Panc1 (cell line): ENCODE measurements at regions not wholly inside any gene's neighbourhood (a gene's known extent, or its start where the extent isn't known, plus 50 kb on each side); places are given as distances from the start of the nearest gene placed in this dataset.

Experiments
- ATAC-seq: fragments of 200-7000 bp; cut with Tn5 transposase; 2 replicates; pipeline ENCODE4 v1.9.1; 2020; ENCODE audit warnings: mild to moderate bottlenecking, moderate library complexity
- BruUV-seq: library from RNA; stranded (reverse); fragments of 400-500 nt; replicated peaks from 2 replicates; lab custom pipeline; 2021; lab: Mats Ljungman, UMichigan
- CTCF ChIA-PET: fragments of 300-600 bp; sonication (Branson Sonifier 250); formaldehyde crosslinking; loops from one replicate; lab custom pipeline; 2022; ENCODE audit warnings: antibody characterized with exemption; lab: Charles Lee
- POLR2A ChIA-PET: fragments of 300-600 bp; sonication (Branson Sonifier 250); formaldehyde crosslinking; loops from one replicate; lab custom pipeline; 2022; ENCODE audit warnings: antibody characterized with exemption; lab: Charles Lee
- DNase-seq: peaks from one replicate; pipeline ENCODE4 v3.0.0-alpha.2; 2010; ENCODE audit warnings: low read depth, low spot score
- H3K27ac ChIP-seq: 2 replicates; pipeline ENCODE4 v1.5.1; 2011; ENCODE audit warnings: mild to moderate bottlenecking, low read length, inconsistent platforms
- H3K27me3 ChIP-seq: fragments of 200-500 bp; sonication (Bioruptor generic); 2 replicates; pipeline ENCODE4 v1.6.0; 2014; ENCODE audit warnings: low read length, inconsistent platforms; ENCODE audit not compliant: control insufficient read depth, insufficient read depth
- H3K36me3 ChIP-seq: fragments of 200-500 bp; sonication (Bioruptor generic); 2 replicates; pipeline ENCODE4 v1.5.1; 2014; ENCODE audit warnings: inconsistent platforms, mild to moderate bottlenecking, low read length, moderate library complexity; ENCODE audit not compliant: control insufficient read depth, insufficient read depth
- H3K4me1 ChIP-seq: 2 replicates; pipeline ENCODE4 v1.5.1; 2011; ENCODE audit warnings: inconsistent platforms, mild to moderate bottlenecking, low read length, moderate library complexity; ENCODE audit not compliant: control insufficient read depth, insufficient read depth
- H3K4me3 ChIP-seq, 2 experiments: 2 replicates each; pipeline ENCODE4 v1.5.1; 2011 to 2012; ENCODE audit warnings: low read depth in 2 of 2, low read length in 2 of 2, mild to moderate bottlenecking in 2 of 2, inconsistent platforms in 1 of 2, moderate library complexity in 1 of 2
- H3K9me3 ChIP-seq: fragments of 200-500 bp; sonication (Bioruptor generic); 2 replicates; pipeline ENCODE4 v1.5.1; 2014; ENCODE audit warnings: low read depth, mild to moderate bottlenecking, inconsistent platforms, low read length, moderate library complexity; ENCODE audit not compliant: control insufficient read depth, insufficient read depth
- POLR2AphosphoS5 ChIP-seq: IDR thresholded peaks from 2 replicates; pipeline ENCODE4 v1.6.1; 2012; ENCODE audit warnings: mild to moderate bottlenecking, low read depth, low read length, moderate library complexity
- SIN3A ChIP-seq: IDR thresholded peaks from 2 replicates; pipeline ENCODE4 v1.6.1; 2012; ENCODE audit warnings: low read depth, mild to moderate bottlenecking, low read length, moderate library complexity, borderline replicate concordance; ENCODE audit not compliant: insufficient read depth
- TCF7L2 ChIP-seq: IDR thresholded peaks from 2 replicates; pipeline ENCODE4 v1.6.1; 2011; ENCODE audit warnings: mild to moderate bottlenecking, low read depth, low read length, inconsistent platforms
- in situ Hi-C: cut with HindIII; loops from 2 replicates; pipeline ENCODE4 v1.10.0; 2016; ENCODE audit warnings: low sequenced_read_pairs, low pct_unique_long_range_greater_than_20kb
- intact Hi-C: fragments of 100-400 bp; cut with micrococcal nuclease; formaldehyde crosslinking; loops from one replicate; pipeline ENCODE4 v1.10.0; 2022; ENCODE audit not compliant: unreplicated experiment
- TF ChIP-seq, protein P1 (sequence below): fragments of 450-650 bp; IDR thresholded peaks from 2 replicates; pipeline ENCODE4 v1.5.1; 2017; ENCODE audit warnings: mild to moderate bottlenecking
- TF ChIP-seq, protein P2 (sequence below), 2 experiments: IDR thresholded peaks; 2 replicates each; pipeline ENCODE4 v1.6.1; 2011 to 2012; ENCODE audit warnings: low read depth in 2 of 2, control low read depth in 1 of 2, low read length in 1 of 2, mild to moderate bottlenecking in 1 of 2, moderate library complexity in 1 of 2; ENCODE audit not compliant: insufficient read depth in 1 of 2

DNA sequence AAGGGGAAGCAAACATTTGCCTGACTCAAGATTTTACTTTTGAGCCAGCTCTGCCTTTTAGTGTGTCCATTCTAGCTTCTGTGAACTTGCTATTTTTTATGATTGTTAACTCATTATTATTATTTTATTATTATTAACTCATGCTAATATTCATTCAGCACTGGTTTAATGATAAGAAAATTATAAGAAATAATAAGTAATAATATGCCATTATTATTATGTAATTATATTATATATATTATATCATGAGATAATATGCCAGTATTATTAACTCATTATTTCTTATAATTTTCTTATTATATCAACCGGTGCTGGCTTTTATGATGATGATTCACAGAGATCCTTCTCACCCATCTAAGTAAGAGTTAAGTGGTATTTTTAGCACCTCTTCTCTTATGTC is 79.3 kb upstream of the NPVF start:
- ChIA-PET POLR2A (interaction anchor here (0.7 kb wide), 1 partner anchor 76 kb away, joined by 3 read pairs; no protein-coding TSS in a partner anchor), CTCF (no interaction called here)
- Histone ChIP-seq H3K36me3 (no peaks in the 10 kb centered on the region), H3K4me3 (no peak overlapping the region), H3K4me1 (no peaks in the 10 kb centered on the region), H3K27ac (no peak overlapping the region), H3K27me3 (peaks cover 18% of the 10 kb centered on the region; the same call in 1 of the 2 replicates), H3K9me3 (no peaks in the 10 kb centered on the region)
- in situ Hi-C loops (no loop called here), intact Hi-C loops (no loop called here)
- ATAC-seq (no peak), DNase-seq (no peak)
- BruUV-seq, result no TSS peak
- no peak for TF ChIP-seq POLR2AphosphoS5
- TF ChIP-seq SIN3A, result no peak
- TF ChIP-seq, protein P1, sequence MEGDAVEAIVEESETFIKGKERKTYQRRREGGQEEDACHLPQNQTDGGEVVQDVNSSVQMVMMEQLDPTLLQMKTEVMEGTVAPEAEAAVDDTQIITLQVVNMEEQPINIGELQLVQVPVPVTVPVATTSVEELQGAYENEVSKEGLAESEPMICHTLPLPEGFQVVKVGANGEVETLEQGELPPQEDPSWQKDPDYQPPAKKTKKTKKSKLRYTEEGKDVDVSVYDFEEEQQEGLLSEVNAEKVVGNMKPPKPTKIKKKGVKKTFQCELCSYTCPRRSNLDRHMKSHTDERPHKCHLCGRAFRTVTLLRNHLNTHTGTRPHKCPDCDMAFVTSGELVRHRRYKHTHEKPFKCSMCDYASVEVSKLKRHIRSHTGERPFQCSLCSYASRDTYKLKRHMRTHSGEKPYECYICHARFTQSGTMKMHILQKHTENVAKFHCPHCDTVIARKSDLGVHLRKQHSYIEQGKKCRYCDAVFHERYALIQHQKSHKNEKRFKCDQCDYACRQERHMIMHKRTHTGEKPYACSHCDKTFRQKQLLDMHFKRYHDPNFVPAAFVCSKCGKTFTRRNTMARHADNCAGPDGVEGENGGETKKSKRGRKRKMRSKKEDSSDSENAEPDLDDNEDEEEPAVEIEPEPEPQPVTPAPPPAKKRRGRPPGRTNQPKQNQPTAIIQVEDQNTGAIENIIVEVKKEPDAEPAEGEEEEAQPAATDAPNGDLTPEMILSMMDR, result no peak
- TF ChIP-seq, protein P2, sequence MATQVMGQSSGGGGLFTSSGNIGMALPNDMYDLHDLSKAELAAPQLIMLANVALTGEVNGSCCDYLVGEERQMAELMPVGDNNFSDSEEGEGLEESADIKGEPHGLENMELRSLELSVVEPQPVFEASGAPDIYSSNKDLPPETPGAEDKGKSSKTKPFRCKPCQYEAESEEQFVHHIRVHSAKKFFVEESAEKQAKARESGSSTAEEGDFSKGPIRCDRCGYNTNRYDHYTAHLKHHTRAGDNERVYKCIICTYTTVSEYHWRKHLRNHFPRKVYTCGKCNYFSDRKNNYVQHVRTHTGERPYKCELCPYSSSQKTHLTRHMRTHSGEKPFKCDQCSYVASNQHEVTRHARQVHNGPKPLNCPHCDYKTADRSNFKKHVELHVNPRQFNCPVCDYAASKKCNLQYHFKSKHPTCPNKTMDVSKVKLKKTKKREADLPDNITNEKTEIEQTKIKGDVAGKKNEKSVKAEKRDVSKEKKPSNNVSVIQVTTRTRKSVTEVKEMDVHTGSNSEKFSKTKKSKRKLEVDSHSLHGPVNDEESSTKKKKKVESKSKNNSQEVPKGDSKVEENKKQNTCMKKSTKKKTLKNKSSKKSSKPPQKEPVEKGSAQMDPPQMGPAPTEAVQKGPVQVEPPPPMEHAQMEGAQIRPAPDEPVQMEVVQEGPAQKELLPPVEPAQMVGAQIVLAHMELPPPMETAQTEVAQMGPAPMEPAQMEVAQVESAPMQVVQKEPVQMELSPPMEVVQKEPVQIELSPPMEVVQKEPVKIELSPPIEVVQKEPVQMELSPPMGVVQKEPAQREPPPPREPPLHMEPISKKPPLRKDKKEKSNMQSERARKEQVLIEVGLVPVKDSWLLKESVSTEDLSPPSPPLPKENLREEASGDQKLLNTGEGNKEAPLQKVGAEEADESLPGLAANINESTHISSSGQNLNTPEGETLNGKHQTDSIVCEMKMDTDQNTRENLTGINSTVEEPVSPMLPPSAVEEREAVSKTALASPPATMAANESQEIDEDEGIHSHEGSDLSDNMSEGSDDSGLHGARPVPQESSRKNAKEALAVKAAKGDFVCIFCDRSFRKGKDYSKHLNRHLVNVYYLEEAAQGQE (IDR thresholded peaks at IDR 0.05; ENCODE audit: insufficient read depth in 1 of 2, low read depth in 2 of 2, low read length in 1 of 2), result no peak

DNA sequence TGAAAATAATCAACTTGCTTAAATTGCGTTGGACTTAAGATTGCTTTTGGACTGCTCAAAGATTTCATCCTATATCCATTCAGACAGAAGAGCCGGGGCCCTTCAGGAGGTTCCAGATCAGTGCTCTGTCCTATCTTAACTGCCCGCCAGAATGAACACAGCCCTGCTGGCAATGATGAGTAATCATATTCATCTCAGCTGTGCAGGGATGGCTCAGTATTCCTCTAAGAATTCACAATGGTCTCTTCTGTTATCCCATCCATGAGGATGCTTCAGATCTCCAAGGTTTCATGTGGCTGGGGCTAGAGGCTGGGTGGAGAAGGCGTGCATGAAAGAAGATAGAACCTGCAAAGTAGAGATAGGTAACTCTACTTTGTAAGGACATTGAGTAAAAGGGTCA is 80.0 kb upstream of the NPVF start:
- ATAC-seq (no peak), DNase-seq (no peak)
- TF ChIP-seq, protein P2 (IDR thresholded peaks at IDR 0.05; ENCODE audit: insufficient read depth in 1 of 2, low read depth in 2 of 2, low read length in 1 of 2), result no peak
- TF ChIP-seq SIN3A (no peak), TCF7L2 (no peak), POLR2AphosphoS5 (no peak)
- TF ChIP-seq, protein P1, result no peak
- Histone ChIP-seq H3K9me3 (no peaks in the 10 kb centered on the region), H3K4me3 (no peak overlapping the region), H3K36me3 (no peaks in the 10 kb centered on the region), H3K4me1 (no peaks in the 10 kb centered on the region), H3K27ac (no peak overlapping the region), H3K27me3 (peaks cover 18% of the 10 kb centered on the region; the same call in 1 of the 2 replicates)
- in situ Hi-C loops (no loop called here), intact Hi-C loops (no loop called here)
- no TSS peak for BruUV-seq
- ChIA-PET POLR2A (no interaction called here), CTCF (no interaction called here)
